ENCODE measurements at regions not wholly inside any gene's neighbourhood (a gene's known extent, or its start where the extent isn't known, plus 50 kb on each side); places are given as distances from the start of the nearest gene placed in this dataset.
"Not testable (repeated sequence)": the region's sequence is repeated elsewhere in the genome, so short reads cannot be mapped to it uniquely, and the experiment has no call there.

GRCh38 chr3:102034639-102035451 is 185.5 kb downstream of the NFKBIZ start:
- no peak for TF ChIP-seq CTCF (conservative IDR thresholded peaks at IDR 0.05; ENCODE audit: low read depth, low read length)
- no peak overlapping the region for H3K4me3 ChIP-seq (ENCODE audit: low read depth, low read length)
- DNase-seq (ENCODE audit: low read depth) = no peak

- DNase-seq (ENCODE audit: low read depth) = no peak
- no peak for TF ChIP-seq CTCF (conservative IDR thresholded peaks at IDR 0.05; ENCODE audit: low read depth, low read length)
These were observed 186.7 kb downstream of the NFKBIZ start for GRCh38 chr3:102036017-102036416.

GRCh38 chr3:102036472-102036871 is 187.2 kb downstream of the NFKBIZ start:
- H3K4me3 ChIP-seq (ENCODE audit: low read depth, low read length) = no peak overlapping the region
- TF ChIP-seq CTCF (conservative IDR thresholded peaks at IDR 0.05; ENCODE audit: low read depth, low read length) = no peak
- DNase-seq (ENCODE audit: low read depth) = no peak

More at GRCh38 chr3:102036017-102036416, 186.7 kb downstream of the NFKBIZ start:
- no peak overlapping the region for H3K4me3 ChIP-seq (ENCODE audit: low read depth, low read length)

GRCh38 chr3:102037209-102037608 is 187.9 kb downstream of the NFKBIZ start:
- DNase-seq (ENCODE audit: low read depth) = peak; percentile 51
- no peak for TF ChIP-seq CTCF (conservative IDR thresholded peaks at IDR 0.05; ENCODE audit: low read depth, low read length)
- H3K4me3 ChIP-seq (ENCODE audit: low read depth, low read length) = no peak overlapping the region

- no peak for TF ChIP-seq CTCF (conservative IDR thresholded peaks at IDR 0.05; ENCODE audit: low read depth, low read length)
- no peak for DNase-seq (ENCODE audit: low read depth)
- H3K4me3 ChIP-seq (ENCODE audit: low read depth, low read length) = no peak overlapping the region
These were observed 188.5 kb downstream of the NFKBIZ start for GRCh38 chr3:102037791-102038190.

- no peak for TF ChIP-seq CTCF (conservative IDR thresholded peaks at IDR 0.05; ENCODE audit: low read depth, low read length)
- H3K4me3 ChIP-seq (ENCODE audit: low read depth, low read length) = no peak overlapping the region
These were observed 189.3 kb downstream of the NFKBIZ start for GRCh38 chr3:102038477-102039142.

GRCh38 chr3:102040144-102040543 is 190.8 kb downstream of the NFKBIZ start:
- DNase-seq (ENCODE audit: low read depth); H3K4me3 ChIP-seq (ENCODE audit: low read depth, low read length): not testable (repeated sequence)

More at GRCh38 chr3:102038477-102039142, 189.3 kb downstream of the NFKBIZ start:
- DNase-seq (ENCODE audit: low read depth) = no peak
